DND-41 (cell line): ENCODE measurements at regions not wholly inside any gene's neighbourhood (a gene's known extent, or its start where the extent isn't known, plus 50 kb on each side); places are given as distances from the start of the nearest gene placed in this dataset.

Experiments
- ATAC-seq: fragments of 200-7000 bp; cut with Tn5 transposase; 3 replicates; pipeline ENCODE4 v1.9.1; 2021; ENCODE audit warnings: low read depth; ENCODE audit not compliant: insufficient read depth
- DNase-seq: peaks from one replicate; pipeline ENCODE4 v3.0.0-alpha.2; 2020
- H2AFZ ChIP-seq: 2 replicates; pipeline ENCODE4 v1.6.0; 2012; ENCODE audit warnings: low read depth, low read length
- H3K27ac ChIP-seq: 2 replicates; pipeline ENCODE4 v1.5.1; 2012; ENCODE audit warnings: low read length, inconsistent platforms
- H3K27me3 ChIP-seq: fragments of 200-600 bp; sonication (generic); 2 replicates; pipeline ENCODE4 v1.6.0; 2012; ENCODE audit warnings: low read length, mild to moderate bottlenecking, inconsistent platforms; ENCODE audit not compliant: insufficient read depth, poor library complexity
- H3K36me3 ChIP-seq: 2 replicates; pipeline ENCODE4 v1.5.1; 2012; ENCODE audit warnings: low read length, inconsistent platforms; ENCODE audit not compliant: insufficient read depth
- H3K4me1 ChIP-seq: 2 replicates; pipeline ENCODE4 v1.5.1; 2012; ENCODE audit warnings: mild to moderate bottlenecking, low read length; ENCODE audit not compliant: insufficient read depth
- H3K4me2 ChIP-seq: 2 replicates; pipeline ENCODE4 v1.6.0; 2012; ENCODE audit warnings: mild to moderate bottlenecking, moderate library complexity, low read length, inconsistent platforms; ENCODE audit not compliant: insufficient read depth
- H3K4me3 ChIP-seq, 2 experiments: fragments of 200-600 bp in 1 of 2; shearing (Covaris generic) in 1 of 2; 2 replicates each; pipeline ENCODE4 v1.5.1; 2012 to 2016; ENCODE audit warnings: inconsistent platforms in 2 of 2, low read length in 2 of 2, mild to moderate bottlenecking in 2 of 2, low read depth in 1 of 2, moderate library complexity in 1 of 2
- H3K79me2 ChIP-seq: 2 replicates; pipeline ENCODE4 v1.6.0; 2012; ENCODE audit warnings: low read length, inconsistent platforms; ENCODE audit not compliant: insufficient read depth
- H3K9ac ChIP-seq: 2 replicates; pipeline ENCODE4 v1.6.0; 2012; ENCODE audit warnings: low read depth, mild to moderate bottlenecking, inconsistent platforms, low read length, moderate library complexity
- H3K9me3 ChIP-seq: 2 replicates; pipeline ENCODE4 v1.5.1; 2012; ENCODE audit warnings: low read length, moderate library complexity, mild to moderate bottlenecking, inconsistent platforms; ENCODE audit not compliant: insufficient read depth, severe bottlenecking
- H4K20me1 ChIP-seq: 2 replicates; pipeline ENCODE4 v1.6.0; 2012; ENCODE audit warnings: low read length; ENCODE audit not compliant: insufficient read depth
- CTCF ChIP-seq: IDR thresholded peaks from 2 replicates; pipeline ENCODE4 v1.5.1; 2012; ENCODE audit warnings: borderline replicate concordance, low read length, moderate library complexity, mild to moderate bottlenecking; ENCODE audit not compliant: poor library complexity, severe bottlenecking; ENCODE audit errors: extremely low read depth
- EZH2 ChIP-seq: IDR thresholded peaks from 3 replicates; pipeline ENCODE4 v1.6.1; 2012; ENCODE audit warnings: borderline replicate concordance, low read depth, mild to moderate bottlenecking, moderate library complexity, low read length, inconsistent platforms; ENCODE audit not compliant: severe bottlenecking

- Histone ChIP-seq H3K27ac (no peak overlapping the region), H3K4me1 (no peaks in the 10 kb centered on the region), H3K4me3 (no peak overlapping the region), H3K9ac (no peak overlapping the region), H2AFZ (no peak overlapping the region), H3K36me3 (no peaks in the 10 kb centered on the region), H4K20me1 (no peaks in the 10 kb centered on the region), H3K27me3 (no peaks in the 10 kb centered on the region), H3K4me2 (no peak overlapping the region), H3K79me2 (no peaks in the 10 kb centered on the region), H3K9me3 (no peaks in the 10 kb centered on the region)
- TF ChIP-seq EZH2 (no peak), CTCF (no peak)
- ATAC-seq (no peak), DNase-seq (no peak)
These were observed 953.8 kb upstream of the ADGRL2 start for GRCh38 chr1:80846966-80847365.

GRCh38 chr1:80842796-80843195 lies 957.9 kb upstream of the ADGRL2 start:
- TF ChIP-seq CTCF: no peak
- TF ChIP-seq EZH2: no peak
- no peak overlapping the region for H2AFZ ChIP-seq
- H3K27me3 ChIP-seq: no peaks in the 10 kb centered on the region
- DNase-seq (no peak), ATAC-seq (no peak)
- no peak overlapping the region for H3K4me2 ChIP-seq
- no peaks in the 10 kb centered on the region for H3K79me2 ChIP-seq
- no peak overlapping the region for H3K9ac ChIP-seq
- no peak overlapping the region for H3K27ac ChIP-seq
- H3K4me3 ChIP-seq: no peak overlapping the region
- no peaks in the 10 kb centered on the region for H3K36me3 ChIP-seq
- H3K9me3 ChIP-seq: no peaks in the 10 kb centered on the region
- no peaks in the 10 kb centered on the region for H3K4me1 ChIP-seq
- no peaks in the 10 kb centered on the region for H4K20me1 ChIP-seq

- Histone ChIP-seq H2AFZ (no peak overlapping the region), H3K4me2 (no peak overlapping the region), H3K79me2 (no peaks in the 10 kb centered on the region), H3K36me3 (no peaks in the 10 kb centered on the region), H3K4me1 (no peaks in the 10 kb centered on the region), H3K27ac (no peak overlapping the region), H3K27me3 (no peaks in the 10 kb centered on the region), H4K20me1 (no peaks in the 10 kb centered on the region), H3K4me3 (no peak overlapping the region), H3K9me3 (no peaks in the 10 kb centered on the region), H3K9ac (no peak overlapping the region)
- DNase-seq: no peak
- ATAC-seq: no peak
- TF ChIP-seq CTCF (no peak), EZH2 (no peak)
These were observed 959.5 kb upstream of the ADGRL2 start for GRCh38 chr1:80841261-80841660.

- Histone ChIP-seq H3K9ac (no peak overlapping the region), H3K4me2 (no peak overlapping the region), H3K4me3 (no peak overlapping the region), H3K9me3 (no peaks in the 10 kb centered on the region), H3K79me2 (no peaks in the 10 kb centered on the region), H3K27ac (no peak overlapping the region), H4K20me1 (no peaks in the 10 kb centered on the region), H3K36me3 (no peaks in the 10 kb centered on the region), H3K4me1 (no peaks in the 10 kb centered on the region), H2AFZ (no peak overlapping the region), H3K27me3 (no peaks in the 10 kb centered on the region)
- ATAC-seq (no peak), DNase-seq (no peak)
- TF ChIP-seq EZH2 (no peak), CTCF (no peak)
These were observed 963.7 kb upstream of the ADGRL2 start for GRCh38 chr1:80837066-80837465.
